ENCODE measurements at regions not wholly inside any gene's neighbourhood (a gene's known extent, or its start where the extent isn't known, plus 50 kb on each side); places are given as distances from the start of the nearest gene placed in this dataset.

DNA sequence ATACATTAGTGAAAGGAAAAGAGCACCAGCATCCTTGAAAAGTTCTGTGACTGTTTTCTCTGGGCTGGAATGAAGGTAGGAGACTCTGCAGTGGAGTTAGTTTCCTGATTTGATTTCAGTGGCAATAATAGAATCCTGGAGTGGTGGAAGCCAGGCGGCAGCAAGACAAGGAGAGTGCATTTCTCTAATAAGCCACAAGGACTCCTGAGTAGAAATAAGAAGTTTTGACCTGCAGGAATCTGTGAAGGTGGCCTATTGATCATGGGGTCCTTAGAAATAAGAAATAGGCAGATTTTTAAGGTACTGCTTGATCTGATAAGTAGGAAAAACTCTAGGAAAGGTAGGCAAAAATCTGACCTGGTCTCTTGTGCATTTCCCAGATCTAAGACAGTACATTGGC lies 68.4 kb upstream of the ELOVL5 start:
- DNase-seq (ENCODE audit: low read depth in 2 of 3, low spot score in 1 of 3): no peak

DNA sequence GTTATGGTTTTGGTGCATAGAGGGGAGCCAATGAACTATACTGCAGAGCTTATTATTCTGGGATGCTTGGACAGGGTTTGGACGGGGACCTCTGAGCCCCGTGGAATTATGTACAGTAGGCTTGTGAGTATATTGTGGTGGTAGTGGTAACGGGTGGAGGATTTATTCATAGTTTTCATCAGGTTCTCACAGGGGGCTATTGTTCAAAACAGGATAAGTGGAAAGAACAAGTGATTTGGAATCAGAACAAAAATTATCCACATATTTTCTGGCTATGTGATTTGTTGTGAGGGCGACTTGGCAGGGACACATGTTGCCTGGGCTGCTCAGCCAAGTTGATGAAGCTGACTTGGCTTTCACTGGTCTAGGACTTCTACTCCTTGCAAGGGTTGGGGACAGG lies 64.6 kb upstream of the ELOVL5 start:
- DNase-seq (ENCODE audit: low read depth in 2 of 3, low spot score in 1 of 3): no peak

DNA sequence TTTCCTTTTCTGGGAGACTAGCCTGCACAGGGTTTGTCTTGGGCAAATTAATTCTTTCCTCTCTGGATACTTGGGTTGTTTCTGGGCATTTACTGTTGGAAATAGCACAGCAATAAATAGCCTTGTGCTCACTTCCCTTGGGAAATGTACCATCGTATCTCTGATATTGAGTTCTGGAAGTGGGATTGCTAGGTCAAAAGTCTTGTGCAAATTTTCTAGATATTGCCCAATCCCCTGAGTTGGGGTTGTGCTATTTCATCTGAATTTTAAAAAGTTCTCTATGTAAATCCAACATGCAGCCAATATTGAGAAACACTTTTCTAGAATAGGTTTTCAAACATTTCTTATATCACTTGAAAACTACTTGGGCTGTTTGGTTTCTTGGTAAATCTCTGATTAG lies 64.0 kb upstream of the ELOVL5 start:
- no peak for DNase-seq (ENCODE audit: low read depth in 2 of 3, low spot score in 1 of 3)

DNA sequence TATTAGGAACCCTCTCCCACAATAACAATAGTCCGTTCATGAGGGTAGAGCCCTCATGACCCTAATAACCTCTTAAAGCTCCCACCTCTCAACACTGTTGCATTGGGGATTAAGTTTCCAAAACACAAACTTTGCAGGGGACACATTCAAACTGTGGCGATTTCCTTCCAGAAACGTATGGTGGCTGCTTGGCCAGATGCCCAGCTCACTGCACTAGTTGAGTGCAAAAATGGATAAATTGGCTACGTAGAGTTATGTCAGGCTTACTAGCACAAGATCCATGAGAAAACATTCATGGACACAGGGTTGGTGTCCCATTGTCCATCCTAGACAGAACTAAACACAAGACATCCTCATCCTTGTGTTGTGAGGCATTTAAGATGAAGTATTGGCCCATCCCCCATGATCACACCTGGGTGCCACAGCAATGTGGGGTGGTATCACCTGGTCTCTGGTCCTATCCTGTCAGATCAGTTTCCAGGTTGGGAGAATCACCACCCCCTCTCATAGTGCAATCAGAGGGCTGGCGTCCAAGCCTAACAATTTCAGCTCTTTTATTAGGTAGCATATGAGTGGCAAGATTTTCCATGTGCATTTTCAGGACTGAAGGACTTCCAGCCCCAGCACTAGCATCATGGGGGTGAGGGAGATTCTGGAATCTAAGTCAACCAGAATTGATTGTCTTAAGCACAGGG lies 63.4 kb upstream of the ELOVL5 start:
- DNase-seq (ENCODE audit: low read depth in 2 of 3, low spot score in 1 of 3): no peak

DNA sequence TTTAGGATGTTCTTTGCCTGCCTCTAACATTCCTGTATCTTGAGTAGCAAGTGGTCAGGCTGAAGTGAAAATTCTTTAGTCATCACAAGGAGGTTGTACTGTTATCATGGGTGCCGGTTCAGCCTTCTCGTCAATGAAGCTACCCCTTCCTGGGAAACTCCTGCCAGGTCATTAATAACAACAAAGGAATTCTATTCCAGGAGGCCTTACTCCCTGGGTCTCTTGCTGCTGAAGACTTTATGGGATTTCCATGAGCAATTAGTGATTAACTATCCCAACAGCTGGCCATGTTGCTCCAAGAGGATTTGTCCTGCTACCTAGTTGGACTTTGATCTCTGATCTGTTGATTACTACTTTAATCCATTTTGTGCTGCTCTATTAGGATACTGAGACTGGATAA lies 62.7 kb upstream of the ELOVL5 start:
- DNase-seq (ENCODE audit: low read depth in 2 of 3, low spot score in 1 of 3): no peak

DNA sequence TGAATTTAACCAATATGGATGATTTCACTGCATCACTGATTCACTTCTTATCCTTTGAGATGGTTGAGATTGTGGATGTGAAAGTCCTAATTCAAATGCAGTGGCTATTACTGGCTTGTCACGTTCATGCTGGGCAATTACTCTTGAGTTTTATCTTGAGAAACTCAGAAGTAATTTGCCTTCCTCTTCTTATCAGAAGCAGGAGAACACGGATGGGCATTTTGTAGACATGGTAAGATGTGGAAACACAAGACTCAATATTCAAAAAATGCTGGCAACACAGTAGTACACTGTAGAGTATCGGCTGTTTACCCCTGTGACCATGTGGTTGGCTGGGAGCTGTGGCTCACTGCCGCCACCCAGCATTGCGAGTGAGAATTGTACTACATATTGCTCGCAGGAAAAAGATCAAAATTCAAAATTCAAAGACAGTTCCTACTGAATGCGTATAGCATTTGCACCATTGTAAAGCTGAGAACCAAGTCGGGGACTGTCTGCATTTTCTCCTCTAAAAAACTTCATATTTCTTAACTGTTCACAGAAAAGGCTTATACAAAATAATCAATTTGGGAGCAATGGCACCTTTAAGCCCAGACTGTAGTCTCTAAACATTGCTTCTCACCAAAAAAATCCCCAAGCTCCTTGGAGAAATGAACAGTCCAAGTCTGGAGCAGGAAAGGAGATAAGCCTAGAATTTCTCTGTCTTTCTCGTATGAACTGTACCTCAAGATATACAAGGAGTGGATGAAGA lies 61.9 kb upstream of the ELOVL5 start:
- DNase-seq (ENCODE audit: low read depth in 2 of 3, low spot score in 1 of 3): peak; percentile 22 to 30 (median 25)

DNA sequence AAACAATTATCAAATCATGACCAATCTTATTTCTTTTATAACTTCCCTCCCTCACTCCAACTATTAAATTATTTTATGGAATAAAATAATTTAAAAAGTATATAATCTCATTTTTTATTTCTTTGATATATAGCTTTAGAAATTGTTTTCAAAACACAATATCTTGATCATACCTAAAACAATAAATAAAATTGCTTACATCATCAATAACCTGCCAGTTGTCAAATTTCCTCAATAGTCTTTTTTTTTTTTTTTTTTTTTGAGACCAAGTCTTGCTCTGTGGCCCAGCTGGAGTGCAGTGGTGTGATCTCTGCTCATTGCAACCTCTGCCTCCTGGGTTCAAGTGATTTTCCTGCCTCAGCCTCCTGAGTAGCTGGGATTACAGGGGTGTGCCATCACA lies 60.1 kb upstream of the ELOVL5 start:
- no peak for DNase-seq (ENCODE audit: low read depth in 2 of 3, low spot score in 1 of 3)

DNA sequence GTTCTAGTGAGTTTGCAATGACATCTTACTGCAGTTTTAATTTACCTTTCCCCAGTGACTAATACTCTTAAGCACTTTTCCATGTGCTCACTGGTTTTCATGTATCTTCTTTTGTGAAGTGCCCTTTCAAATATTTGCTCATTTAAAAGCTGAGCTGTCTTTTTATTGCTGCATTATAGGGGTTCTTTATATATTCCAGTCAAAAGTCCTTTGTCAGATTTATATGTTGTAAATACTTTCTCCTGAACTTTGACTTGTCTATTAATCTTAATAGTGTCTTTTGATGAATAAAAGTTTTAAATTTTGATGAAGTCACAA lies 50.2 kb upstream of the ELOVL5 start:
- DNase-seq (ENCODE audit: low read depth in 2 of 3, low spot score in 1 of 3): no peak

DNA sequence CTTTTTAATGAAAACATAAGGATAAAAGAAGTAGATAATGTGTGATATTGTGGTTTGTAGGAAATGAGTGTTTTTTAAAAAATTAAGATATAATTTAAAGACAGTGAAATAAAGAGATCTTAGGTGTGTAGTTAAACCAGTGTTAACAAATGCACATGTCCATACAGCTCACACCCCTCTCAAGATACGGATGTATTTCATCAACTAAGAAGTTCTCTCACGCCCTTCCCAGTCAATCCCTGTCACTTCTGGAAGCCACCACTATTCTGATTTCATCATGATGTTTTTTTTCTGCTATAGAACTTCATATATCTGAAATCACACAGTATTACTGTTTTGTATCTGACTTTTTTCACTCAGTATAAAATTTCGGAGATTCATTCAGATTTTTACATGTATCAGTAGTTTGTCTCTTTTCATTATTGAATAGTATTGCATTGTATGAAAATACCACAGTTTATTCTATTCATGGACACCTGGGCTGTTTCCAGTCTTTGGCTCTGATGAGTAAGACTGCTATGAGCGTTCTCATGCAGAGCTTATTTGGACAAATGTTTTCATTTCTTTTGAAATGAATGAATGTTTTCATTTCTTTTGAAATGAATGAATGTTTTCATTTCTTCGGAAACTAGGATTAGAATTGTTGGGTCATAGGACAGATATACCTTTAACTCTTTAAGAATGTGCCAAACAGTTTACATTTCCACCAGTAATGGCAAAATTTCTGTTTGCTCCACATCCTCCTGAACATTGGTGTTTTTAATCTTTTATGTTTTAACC lies 49.7 kb upstream of the ELOVL5 start:
- DNase-seq (ENCODE audit: low read depth in 2 of 3, low spot score in 1 of 3): no peak
